Gastrocnemius medialis (tissue), 4 donors: ENCODE measurements at regions not wholly inside any gene's neighbourhood (a gene's known extent, or its start where the extent isn't known, plus 50 kb on each side); places are given as distances from the start of the nearest gene placed in this dataset.
A peak's percentile ranks its signal among the peaks of the same experiment; 100 is the strongest.

Source experiments
- ATAC-seq, 2 donors: fragments of 150-250 bp; one replicate each; pipeline ENCODE4 v1.9.1; 2016
- DNase-seq, 2 donors: peaks; one replicate each; pipeline ENCODE4 v3.0.0-alpha.2; 2019
- H3K27ac ChIP-seq, 4 donors: fragments of 200-600 bp; sonication (generic); 1 replicate in 1 of 4; 2 replicates in 3 of 4; pipeline ENCODE4 v1.5.1; 2016 to 2018; ENCODE audit warnings: mild to moderate bottlenecking in 2 of 4, moderate library complexity in 1 of 4
- H3K27me3 ChIP-seq, 3 donors: fragments of 200-600 bp; sonication (generic) in 2 of 3; 1 replicate in 1 of 3; 2 replicates in 2 of 3; pipeline versions ENCODE4 v1.5.1 to v1.6.0; 2016 to 2019; ENCODE audit warnings: mild to moderate bottlenecking in 1 of 3, moderate library complexity in 1 of 3
- H3K36me3 ChIP-seq, 2 donors: fragments of 200-600 bp; sonication (generic) in 1 of 2; one replicate each; pipeline ENCODE4 v1.5.1; 2017 to 2018
- H3K4me1 ChIP-seq, 2 donors: fragments of 200-600 bp; sonication (generic) in 1 of 2; one replicate each; pipeline ENCODE4 v1.5.1; 2016 to 2017; ENCODE audit warnings: mild to moderate bottlenecking in 2 of 2
- H3K4me3 ChIP-seq, 4 donors: fragments of 200-600 bp; sonication (generic) in 3 of 4; 1 replicate in 1 of 4; 2 replicates in 3 of 4; pipeline ENCODE4 v1.5.1; 2016 to 2019; ENCODE audit warnings: mild to moderate bottlenecking in 2 of 4
- H3K9me3 ChIP-seq, 3 donors: fragments of 200-600 bp; sonication (generic) in 2 of 3; 1 replicate in 1 of 3; 2 replicates in 2 of 3; pipeline ENCODE4 v1.5.1; 2016 to 2019
- CTCF ChIP-seq, 5 experiments: fragments of 450-650 bp in 3 of 5; fragments of 200-600 bp in 2 of 5; sonication (generic) in 2 of 5; IDR thresholded peaks in 4 of 5; conservative IDR thresholded peaks in 1 of 5; 1 replicate in 4 of 5; 2 replicates in 1 of 5; pipeline ENCODE4 v1.5.1; 2016 to 2019; ENCODE audit warnings: antibody characterized with exemption in 5 of 5, mild to moderate bottlenecking in 3 of 5, moderate library complexity in 3 of 5
- POLR2A ChIP-seq, 2 donors: fragments of 450-650 bp; IDR thresholded peaks; one replicate each; pipeline ENCODE4 v1.6.1; 2017; ENCODE audit warnings: antibody characterized with exemption in 2 of 2, mild to moderate bottlenecking in 2 of 2, moderate library complexity in 2 of 2
- in situ Hi-C, 4 donors: fragments of 200-750 bp; cut with MboI; loops; one replicate each; pipeline versions ENCODE4 v1.15.0 to v1.8.0; 2017; ENCODE audit warnings: low sequenced_read_pairs in 4 of 4
- intact Hi-C: fragments of 100-400 bp; cut with DNase I; formaldehyde crosslinking; loops from one replicate; pipeline ENCODE4 v1.15.1; 2023; ENCODE audit warnings: low total_unique reads

GRCh38 chr20:11064946-11065345, 391.1 kb upstream of the JAG1 start:
- H3K36me3 ChIP-seq, result no peaks in the 10 kb centered on the region
- ATAC-seq (peak; percentile 82 to 93), DNase-seq (no peak)
- no peak overlapping the region for H3K4me3 ChIP-seq
- H3K27ac ChIP-seq, result peak overlapping the region in 2 of 4 donors; percentile 13 to 59
- intact Hi-C loops, result no loop called here
- peaks cover 34 to 37% of the 10 kb centered on the region in 2 donors for H3K4me1 ChIP-seq
- in situ Hi-C loops, result no loop called here
- no peaks in the 10 kb centered on the region for H3K27me3 ChIP-seq
- TF ChIP-seq POLR2A (IDR thresholded peaks at IDR 0.05) (no peak), CTCF (IDR thresholded peaks at IDR 0.05 in 4 of 5, conservative IDR thresholded peaks at IDR 0.05 in 1 of 5) (no peak)
- H3K9me3 ChIP-seq, result no peaks in the 10 kb centered on the region

GRCh38 chr20:11067359-11067758, 393.6 kb upstream of the JAG1 start:
- no peak overlapping the region for H3K4me3 ChIP-seq
- intact Hi-C loops, result no loop called here
- H3K27ac ChIP-seq, result peak overlapping the region in 2 of 4 donors; percentile 9 to 51
- in situ Hi-C loops, result no loop called here
- DNase-seq (no peak), ATAC-seq (peak in 1 of 2 donors; percentile 87)
- no peaks in the 10 kb centered on the region for H3K36me3 ChIP-seq
- no peaks in the 10 kb centered on the region for H3K27me3 ChIP-seq
- peaks cover 34 to 37% of the 10 kb centered on the region in 2 donors for H3K4me1 ChIP-seq
- no peaks in the 10 kb centered on the region for H3K9me3 ChIP-seq
- no peak for TF ChIP-seq CTCF (IDR thresholded peaks at IDR 0.05 in 4 of 5, conservative IDR thresholded peaks at IDR 0.05 in 1 of 5)
- TF ChIP-seq POLR2A (IDR thresholded peaks at IDR 0.05), result no peak

- TF ChIP-seq CTCF (IDR thresholded peaks at IDR 0.05 in 4 of 5, conservative IDR thresholded peaks at IDR 0.05 in 1 of 5) (no peak), POLR2A (IDR thresholded peaks at IDR 0.05) (no peak)
- no peak overlapping the region for H3K27ac ChIP-seq
- no peak overlapping the region for H3K4me3 ChIP-seq
- no peak for ATAC-seq
- no peaks in the 10 kb centered on the region for H3K9me3 ChIP-seq
- no peaks in the 10 kb centered on the region for H3K27me3 ChIP-seq
- H3K4me1 ChIP-seq, result peaks cover under 1 to 4% of the 10 kb centered on the region in 2 donors
- no peak for DNase-seq
- in situ Hi-C loops, result no loop called here
- intact Hi-C loops, result no loop called here
- no peaks in the 10 kb centered on the region for H3K36me3 ChIP-seq
Observed at GRCh38 chr20:11072982-11073381, 399.2 kb upstream of the JAG1 start.

GRCh38 chr20:11076434-11077105, 402.8 kb upstream of the JAG1 start:
- Histone ChIP-seq H3K4me1 (no peaks in the 10 kb centered on the region), H3K27ac (no peak overlapping the region), H3K36me3 (no peaks in the 10 kb centered on the region), H3K4me3 (no peak overlapping the region), H3K27me3 (no peaks in the 10 kb centered on the region), H3K9me3 (no peaks in the 10 kb centered on the region)
- in situ Hi-C loops, result no loop called here
- TF ChIP-seq POLR2A (IDR thresholded peaks at IDR 0.05) (no peak), CTCF (IDR thresholded peaks at IDR 0.05 in 4 of 5, conservative IDR thresholded peaks at IDR 0.05 in 1 of 5) (no peak)
- DNase-seq (no peak), ATAC-seq (no peak)
- intact Hi-C loops, result no loop called here

GRCh38 chr20:11077226-11077625, 403.4 kb upstream of the JAG1 start:
- H3K4me1 ChIP-seq, result no peaks in the 10 kb centered on the region
- intact Hi-C loops (no loop called here), in situ Hi-C loops (no loop called here)
- no peak for ATAC-seq
- no peak for DNase-seq
- H3K36me3 ChIP-seq, result no peaks in the 10 kb centered on the region
- no peak overlapping the region for H3K27ac ChIP-seq
- no peaks in the 10 kb centered on the region for H3K9me3 ChIP-seq
- no peaks in the 10 kb centered on the region for H3K27me3 ChIP-seq
- no peak overlapping the region for H3K4me3 ChIP-seq
- TF ChIP-seq CTCF (IDR thresholded peaks at IDR 0.05 in 4 of 5, conservative IDR thresholded peaks at IDR 0.05 in 1 of 5), result no peak
- TF ChIP-seq POLR2A (IDR thresholded peaks at IDR 0.05), result no peak
